ENCODE measurements at regions not wholly inside any gene's neighbourhood (a gene's known extent, or its start where the extent isn't known, plus 50 kb on each side); places are given as distances from the start of the nearest gene placed in this dataset.

- no peak for TF ChIP-seq SIN3A (conservative IDR thresholded peaks at IDR 0.05 in 1 of 2, IDR thresholded peaks at IDR 0.05 in 1 of 2; ENCODE audit: low read depth in 1 of 2, low read length in 2 of 2)
Measured at GRCh38 chr5:18403141-18403540, 768.9 kb downstream of the TAF11L14 start (continued).

All from H1 (cell line).